Adrenal gland (tissue), 5 donors: ENCODE measurements at regions not wholly inside any gene's neighbourhood (a gene's known extent, or its start where the extent isn't known, plus 50 kb on each side); places are given as distances from the start of the nearest gene placed in this dataset.

Experiments used
- POLR2A ChIP-seq, 2 donors: fragments of 450-650 bp; IDR thresholded peaks; one replicate each; pipeline ENCODE4 v1.6.1; 2017; ENCODE audit warnings: antibody characterized with exemption in 2 of 2, mild to moderate bottlenecking in 2 of 2, moderate library complexity in 1 of 2
- TF ChIP-seq, protein P1 (sequence below), 6 experiments: fragments of 450-650 bp in 4 of 6; fragments of 200-600 bp in 2 of 6; sonication (generic) in 1 of 6; IDR thresholded peaks; 1 replicate in 5 of 6; 2 replicates in 1 of 6; pipeline versions ENCODE4 v1.5.1 to v1.8.0; 2016 to 2021; ENCODE audit warnings: antibody characterized with exemption in 6 of 6, mild to moderate bottlenecking in 2 of 6, moderate library complexity in 1 of 6
- donor health status: DM: no; HTN: no; CAD: no.

DNA sequence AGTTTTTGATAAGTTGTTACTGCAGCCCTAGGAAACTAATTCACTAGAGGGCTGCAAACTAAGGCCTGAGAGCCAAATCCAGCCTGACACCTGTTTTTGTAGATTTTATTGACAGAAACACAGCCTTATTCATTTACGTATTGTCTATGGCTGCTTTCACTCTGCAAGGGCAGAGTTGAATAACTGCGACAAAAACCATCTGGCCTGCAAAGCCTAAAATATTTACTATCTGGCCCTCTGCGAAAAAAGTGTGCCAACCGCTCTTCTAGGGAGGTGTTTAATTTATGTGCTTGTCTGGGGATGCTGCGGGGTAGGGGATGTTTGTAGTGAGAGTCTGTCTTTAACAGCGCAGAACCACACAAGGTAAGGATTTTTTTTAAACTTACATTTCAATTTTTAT is 165.0 kb upstream of the RBFOX1 start:
- TF ChIP-seq, protein P1, sequence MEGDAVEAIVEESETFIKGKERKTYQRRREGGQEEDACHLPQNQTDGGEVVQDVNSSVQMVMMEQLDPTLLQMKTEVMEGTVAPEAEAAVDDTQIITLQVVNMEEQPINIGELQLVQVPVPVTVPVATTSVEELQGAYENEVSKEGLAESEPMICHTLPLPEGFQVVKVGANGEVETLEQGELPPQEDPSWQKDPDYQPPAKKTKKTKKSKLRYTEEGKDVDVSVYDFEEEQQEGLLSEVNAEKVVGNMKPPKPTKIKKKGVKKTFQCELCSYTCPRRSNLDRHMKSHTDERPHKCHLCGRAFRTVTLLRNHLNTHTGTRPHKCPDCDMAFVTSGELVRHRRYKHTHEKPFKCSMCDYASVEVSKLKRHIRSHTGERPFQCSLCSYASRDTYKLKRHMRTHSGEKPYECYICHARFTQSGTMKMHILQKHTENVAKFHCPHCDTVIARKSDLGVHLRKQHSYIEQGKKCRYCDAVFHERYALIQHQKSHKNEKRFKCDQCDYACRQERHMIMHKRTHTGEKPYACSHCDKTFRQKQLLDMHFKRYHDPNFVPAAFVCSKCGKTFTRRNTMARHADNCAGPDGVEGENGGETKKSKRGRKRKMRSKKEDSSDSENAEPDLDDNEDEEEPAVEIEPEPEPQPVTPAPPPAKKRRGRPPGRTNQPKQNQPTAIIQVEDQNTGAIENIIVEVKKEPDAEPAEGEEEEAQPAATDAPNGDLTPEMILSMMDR (IDR thresholded peaks at IDR 0.05), result no peak
- TF ChIP-seq POLR2A (IDR thresholded peaks at IDR 0.05), result no peak
